ENCODE measurements at regions not wholly inside any gene's neighbourhood (a gene's known extent, or its start where the extent isn't known, plus 50 kb on each side); places are given as distances from the start of the nearest gene placed in this dataset.
"Not testable (repeated sequence)": the region's sequence is repeated elsewhere in the genome, so short reads cannot be mapped to it uniquely, and the experiment has no call there.

DNA sequence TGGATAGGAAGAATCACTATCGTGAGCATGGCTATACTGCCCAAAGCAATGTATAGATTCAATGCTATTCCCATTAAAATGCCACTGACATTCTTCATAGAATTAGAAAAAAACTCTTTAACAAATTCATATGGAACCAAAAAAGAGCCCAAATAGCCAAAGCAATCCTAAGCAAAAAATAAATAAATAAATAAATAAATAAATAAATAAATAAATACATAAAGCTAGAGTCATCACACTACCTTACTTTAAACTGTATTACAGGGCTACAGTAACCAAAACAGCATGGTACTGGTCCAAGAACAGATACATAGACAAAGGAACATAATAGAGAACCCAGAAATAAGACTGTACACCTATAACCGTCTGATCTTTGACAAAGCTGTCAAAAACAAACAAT, 180.4 kb upstream of the CDKN2B start:
- no peak for DNase-seq
- H3K9me3 ChIP-seq = no peaks in the 10 kb centered on the region

DNA sequence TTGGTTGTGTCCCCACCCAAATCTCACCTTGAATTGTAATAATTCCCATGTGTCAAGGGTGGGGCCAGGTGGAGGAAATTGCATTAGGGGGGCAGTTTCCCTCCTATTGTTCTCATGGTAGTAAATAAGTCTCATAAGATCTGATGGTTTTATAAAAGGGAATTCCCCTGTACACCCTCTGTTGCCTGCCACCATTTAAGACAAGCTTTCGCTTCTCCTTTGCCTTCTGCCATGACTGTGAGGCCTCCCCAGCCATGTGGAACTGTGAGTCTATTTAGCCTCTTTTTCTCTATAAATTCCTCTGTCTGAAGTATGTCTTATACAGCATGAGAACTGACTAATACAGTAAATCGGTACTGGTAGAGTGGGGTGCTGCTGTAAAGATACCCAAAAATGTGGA, 187.9 kb upstream of the CDKN2B start:
- H3K4me1 ChIP-seq; H3K36me3 ChIP-seq; H3K27me3 ChIP-seq; DNase-seq; H3K9me3 ChIP-seq; H3K4me3 ChIP-seq (ENCODE audit: low read depth, low read length): not testable (repeated sequence)

More for the DNA sequence above, 180.4 kb upstream of the CDKN2B start:
- Histone ChIP-seq H3K36me3 (no peaks in the 10 kb centered on the region), H3K4me3 (ENCODE audit: low read depth, low read length) (no peak overlapping the region), H3K4me1 (no peaks in the 10 kb centered on the region), H3K27me3 (no peaks in the 10 kb centered on the region)
- TF ChIP-seq, protein P1, sequence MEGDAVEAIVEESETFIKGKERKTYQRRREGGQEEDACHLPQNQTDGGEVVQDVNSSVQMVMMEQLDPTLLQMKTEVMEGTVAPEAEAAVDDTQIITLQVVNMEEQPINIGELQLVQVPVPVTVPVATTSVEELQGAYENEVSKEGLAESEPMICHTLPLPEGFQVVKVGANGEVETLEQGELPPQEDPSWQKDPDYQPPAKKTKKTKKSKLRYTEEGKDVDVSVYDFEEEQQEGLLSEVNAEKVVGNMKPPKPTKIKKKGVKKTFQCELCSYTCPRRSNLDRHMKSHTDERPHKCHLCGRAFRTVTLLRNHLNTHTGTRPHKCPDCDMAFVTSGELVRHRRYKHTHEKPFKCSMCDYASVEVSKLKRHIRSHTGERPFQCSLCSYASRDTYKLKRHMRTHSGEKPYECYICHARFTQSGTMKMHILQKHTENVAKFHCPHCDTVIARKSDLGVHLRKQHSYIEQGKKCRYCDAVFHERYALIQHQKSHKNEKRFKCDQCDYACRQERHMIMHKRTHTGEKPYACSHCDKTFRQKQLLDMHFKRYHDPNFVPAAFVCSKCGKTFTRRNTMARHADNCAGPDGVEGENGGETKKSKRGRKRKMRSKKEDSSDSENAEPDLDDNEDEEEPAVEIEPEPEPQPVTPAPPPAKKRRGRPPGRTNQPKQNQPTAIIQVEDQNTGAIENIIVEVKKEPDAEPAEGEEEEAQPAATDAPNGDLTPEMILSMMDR (IDR thresholded peaks at IDR 0.05; ENCODE audit: low read depth, low read length) = no peak

DNA sequence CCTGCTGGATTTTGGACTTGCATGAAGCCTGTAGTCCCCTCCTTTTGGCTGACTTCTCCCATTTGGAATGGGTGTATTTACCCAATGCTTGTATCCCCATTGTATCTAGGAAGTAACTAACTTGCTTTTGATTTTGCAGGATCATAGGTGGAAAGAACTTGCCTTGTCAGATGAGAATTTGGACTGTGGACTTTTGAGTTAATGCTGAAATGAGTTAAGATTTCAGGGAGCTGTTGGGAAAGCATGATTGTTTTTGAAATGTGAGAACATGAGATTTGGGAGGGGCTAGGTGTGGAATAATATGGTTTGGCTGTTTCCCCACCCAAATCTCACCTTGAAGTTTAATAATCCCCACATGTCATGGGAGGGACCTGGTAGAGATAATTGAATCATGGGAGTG, 189.6 kb upstream of the CDKN2B start:
- H3K4me1 ChIP-seq = no peaks in the 10 kb centered on the region
- H3K27me3 ChIP-seq = no peaks in the 10 kb centered on the region
- H3K9me3 ChIP-seq = no peaks in the 10 kb centered on the region
- DNase-seq = no peak
- TF ChIP-seq, protein P1 (IDR thresholded peaks at IDR 0.05; ENCODE audit: low read depth, low read length) = no peak
- H3K36me3 ChIP-seq = no peaks in the 10 kb centered on the region
- H3K4me3 ChIP-seq (ENCODE audit: low read depth, low read length) = no peak overlapping the region

DNA sequence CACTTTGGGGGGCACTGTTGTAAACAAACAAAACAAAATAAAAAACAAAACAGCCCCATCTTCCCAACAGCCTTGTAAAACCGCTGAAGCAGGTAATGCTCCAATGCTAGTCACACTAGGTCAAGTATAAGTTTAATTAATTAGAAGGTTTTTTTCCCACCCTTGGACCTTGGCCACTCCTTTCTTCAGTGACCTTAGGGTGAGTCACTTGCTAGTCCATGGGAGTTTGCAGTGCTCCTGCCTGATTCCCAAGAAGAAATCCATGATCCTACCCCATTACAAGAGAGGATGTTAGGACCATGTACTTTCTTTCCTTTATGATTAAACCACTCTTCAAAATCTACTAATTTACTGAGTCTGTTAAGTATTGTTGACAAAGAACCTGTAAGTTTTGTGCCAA, 192.2 kb upstream of the CDKN2B start:
- Histone ChIP-seq H3K27me3 (no peaks in the 10 kb centered on the region), H3K4me1 (no peaks in the 10 kb centered on the region), H3K4me3 (ENCODE audit: low read depth, low read length) (no peak overlapping the region), H3K36me3 (no peaks in the 10 kb centered on the region), H3K9me3 (no peaks in the 10 kb centered on the region)
- DNase-seq = no peak
- TF ChIP-seq, protein P1 (IDR thresholded peaks at IDR 0.05; ENCODE audit: low read depth, low read length) = no peak

DNA sequence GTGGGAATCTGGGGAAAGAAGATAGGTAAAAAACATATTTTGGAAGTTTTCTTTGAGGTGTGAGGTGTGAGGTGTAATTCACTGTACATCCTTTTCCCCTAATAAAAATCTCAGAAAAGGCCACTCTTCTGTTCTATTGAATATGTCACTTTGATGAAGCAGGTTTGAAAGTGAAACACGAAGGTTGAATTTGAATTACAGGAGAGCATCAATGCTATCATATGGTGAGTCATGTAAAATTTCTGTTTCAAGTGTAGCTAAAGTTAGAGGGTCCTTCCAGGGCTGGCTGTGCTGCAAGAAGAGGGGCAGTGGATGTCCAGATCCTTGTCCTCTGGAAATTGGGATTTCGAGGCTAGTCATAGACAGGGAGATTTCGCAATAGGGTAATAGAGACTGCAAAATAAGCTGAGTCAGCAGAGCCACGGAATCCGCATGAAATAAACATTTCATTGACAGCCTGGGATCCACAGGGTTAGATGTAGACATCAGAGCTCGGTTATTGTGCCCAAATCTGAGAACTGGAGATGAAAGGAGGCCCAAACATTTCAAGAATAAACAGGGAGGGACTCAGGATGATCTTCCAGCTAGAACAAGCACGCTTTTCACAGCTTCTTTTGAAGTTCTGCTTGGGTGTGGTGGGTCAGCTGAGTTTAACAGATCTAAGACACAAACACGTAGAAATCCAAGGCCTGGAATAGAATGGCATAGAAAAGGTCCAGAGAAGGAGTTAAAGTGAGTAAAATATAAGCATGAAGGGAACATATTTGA, 194.4 kb upstream of the CDKN2B start:
- H3K4me1 ChIP-seq = no peaks in the 10 kb centered on the region
- DNase-seq = no peak
- TF ChIP-seq, protein P1 (IDR thresholded peaks at IDR 0.05; ENCODE audit: low read depth, low read length) = no peak
- no peaks in the 10 kb centered on the region for H3K9me3 ChIP-seq
- no peak overlapping the region for H3K4me3 ChIP-seq (ENCODE audit: low read depth, low read length)
- no peaks in the 10 kb centered on the region for H3K36me3 ChIP-seq
- no peaks in the 10 kb centered on the region for H3K27me3 ChIP-seq

DNA sequence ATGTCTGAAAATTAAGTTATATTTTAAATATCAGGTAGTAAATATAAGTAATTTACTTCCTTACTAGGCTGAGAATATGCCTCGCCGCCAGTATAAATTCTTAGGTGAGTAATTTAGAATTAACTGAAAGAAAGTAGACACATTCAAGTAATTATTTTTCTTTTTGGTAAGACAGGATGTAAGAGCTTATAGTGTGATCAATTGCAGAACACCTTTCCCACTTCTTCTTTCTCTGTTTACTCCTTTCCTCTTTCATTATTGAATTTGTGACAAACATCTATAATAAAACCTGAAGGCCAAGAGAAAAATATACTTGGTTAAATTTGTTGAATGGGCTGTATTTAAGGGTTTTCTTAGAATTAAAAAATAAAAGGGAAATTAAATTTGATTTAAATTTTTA, 195.1 kb upstream of the CDKN2B start:
- TF ChIP-seq, protein P1 (IDR thresholded peaks at IDR 0.05; ENCODE audit: low read depth, low read length) = no peak
- Histone ChIP-seq H3K9me3 (no peaks in the 10 kb centered on the region), H3K4me3 (ENCODE audit: low read depth, low read length) (no peak overlapping the region), H3K27me3 (no peaks in the 10 kb centered on the region), H3K4me1 (no peaks in the 10 kb centered on the region), H3K36me3 (no peaks in the 10 kb centered on the region)
- DNase-seq = no peak

Measured in BE2C (cell line).